Uterus (tissue), 3 donors: ENCODE measurements at regions not wholly inside any gene's neighbourhood (a gene's known extent, or its start where the extent isn't known, plus 50 kb on each side); places are given as distances from the start of the nearest gene placed in this dataset.

Experiments
- DNase-seq, 2 donors: peaks; one replicate each; pipeline ENCODE4 v3.0.0-alpha.2; 2019 to 2020
- H3K27ac ChIP-seq, 2 donors: fragments of 200-600 bp; sonication (generic); 1 replicate in 1 of 2; 2 replicates in 1 of 2; pipeline ENCODE4 v1.5.1; 2016 to 2018
- H3K27me3 ChIP-seq, 2 donors: fragments of 200-600 bp; sonication (generic); one replicate each; pipeline ENCODE4 v1.5.1; 2018 to 2019; ENCODE audit warnings: control low read depth in 1 of 2
- H3K36me3 ChIP-seq, 2 donors: fragments of 200-600 bp; sonication (generic); one replicate each; pipeline ENCODE4 v1.5.1; 2019; ENCODE audit warnings: control low read depth in 1 of 2
- H3K4me1 ChIP-seq, 2 donors: fragments of 200-600 bp; sonication (generic); one replicate each; pipeline ENCODE4 v1.5.1; 2018 to 2019; ENCODE audit warnings: control low read depth in 1 of 2
- H3K4me3 ChIP-seq, 2 donors: fragments of 200-600 bp; sonication (generic); 1 replicate in 1 of 2; 2 replicates in 1 of 2; pipeline ENCODE4 v1.5.1; 2018 to 2019; ENCODE audit warnings: mild to moderate bottlenecking in 1 of 2
- H3K9me3 ChIP-seq, 2 donors: fragments of 200-600 bp; sonication (generic); one replicate each; pipeline ENCODE4 v1.5.1; 2019; ENCODE audit warnings: control low read depth in 1 of 2
- CTCF ChIP-seq, 4 experiments: fragments of 200-600 bp in 2 of 4; fragments of 450-650 bp in 2 of 4; sonication (generic) in 2 of 4; IDR thresholded peaks; one replicate each; pipeline ENCODE4 v1.5.1; 2016 to 2019; ENCODE audit warnings: antibody characterized with exemption in 4 of 4, mild to moderate bottlenecking in 2 of 4, moderate library complexity in 1 of 4
- POLR2A ChIP-seq, 2 donors: fragments of 450-650 bp; IDR thresholded peaks; one replicate each; pipeline ENCODE4 v1.6.1; 2016; ENCODE audit warnings: antibody characterized with exemption in 2 of 2, mild to moderate bottlenecking in 1 of 2, moderate library complexity in 1 of 2
- intact Hi-C: fragments of 100-400 bp; cut with DNase I; formaldehyde crosslinking; loops from one replicate; pipeline ENCODE4 v1.15.1; 2023; ENCODE audit warnings: low total_unique reads
- donor health status: DM: yes; HTN: yes; CAD: no.

GRCh38 chr16:73614131-73614530 is 566.2 kb upstream of the ZFHX3 start:
- TF ChIP-seq CTCF (IDR thresholded peaks at IDR 0.05) = no peak
- no peak for TF ChIP-seq POLR2A (IDR thresholded peaks at IDR 0.05)
- H3K27me3 ChIP-seq = no peaks in the 10 kb centered on the region
- H3K4me1 ChIP-seq = no peaks in the 10 kb centered on the region
- no peak for DNase-seq
- no peaks in the 10 kb centered on the region for H3K36me3 ChIP-seq
- intact Hi-C loops = no loop called here
- H3K27ac ChIP-seq = no peak overlapping the region
- no peaks in the 10 kb centered on the region for H3K9me3 ChIP-seq
- no peak overlapping the region for H3K4me3 ChIP-seq

- no peaks in the 10 kb centered on the region for H3K27me3 ChIP-seq
- no peaks in the 10 kb centered on the region for H3K36me3 ChIP-seq
- intact Hi-C loops = no loop called here
- no peak overlapping the region for H3K27ac ChIP-seq
- no peaks in the 10 kb centered on the region for H3K4me1 ChIP-seq
- no peak for TF ChIP-seq POLR2A (IDR thresholded peaks at IDR 0.05)
- TF ChIP-seq CTCF (IDR thresholded peaks at IDR 0.05) = no peak
- no peak for DNase-seq
- H3K9me3 ChIP-seq = no peaks in the 10 kb centered on the region
- H3K4me3 ChIP-seq = no peak overlapping the region
These were observed 562.8 kb upstream of the ZFHX3 start for GRCh38 chr16:73610605-73611156.

- no peaks in the 10 kb centered on the region for H3K9me3 ChIP-seq
- TF ChIP-seq CTCF (IDR thresholded peaks at IDR 0.05) (no peak), POLR2A (IDR thresholded peaks at IDR 0.05) (no peak)
These were observed 562.2 kb upstream of the ZFHX3 start for GRCh38 chr16:73610160-73610559.

GRCh38 chr16:73608911-73609310 is 561.0 kb upstream of the ZFHX3 start:
- intact Hi-C loops = no loop called here
- H3K27ac ChIP-seq = no peak overlapping the region

More at GRCh38 chr16:73610160-73610559, 562.2 kb upstream of the ZFHX3 start:
- intact Hi-C loops = no loop called here
- no peak overlapping the region for H3K4me3 ChIP-seq
- no peak overlapping the region for H3K27ac ChIP-seq
- no peaks in the 10 kb centered on the region for H3K36me3 ChIP-seq
- H3K4me1 ChIP-seq = no peaks in the 10 kb centered on the region
- DNase-seq = no peak
- no peaks in the 10 kb centered on the region for H3K27me3 ChIP-seq

GRCh38 chr16:73605309-73605708 is 557.4 kb upstream of the ZFHX3 start:
- Histone ChIP-seq H3K27me3 (no peaks in the 10 kb centered on the region), H3K4me1 (no peaks in the 10 kb centered on the region), H3K36me3 (no peaks in the 10 kb centered on the region), H3K27ac (no peak overlapping the region), H3K9me3 (no peaks in the 10 kb centered on the region), H3K4me3 (no peak overlapping the region)
- TF ChIP-seq CTCF (IDR thresholded peaks at IDR 0.05) = no peak
- TF ChIP-seq POLR2A (IDR thresholded peaks at IDR 0.05) = no peak
- DNase-seq = no peak
- intact Hi-C loops = no loop called here

More at GRCh38 chr16:73608911-73609310, 561.0 kb upstream of the ZFHX3 start:
- Histone ChIP-seq H3K36me3 (no peaks in the 10 kb centered on the region), H3K9me3 (no peaks in the 10 kb centered on the region), H3K4me3 (no peak overlapping the region), H3K27me3 (no peaks in the 10 kb centered on the region), H3K4me1 (no peaks in the 10 kb centered on the region)
- DNase-seq = no peak
- TF ChIP-seq CTCF (IDR thresholded peaks at IDR 0.05) = no peak
- TF ChIP-seq POLR2A (IDR thresholded peaks at IDR 0.05) = no peak
